Keratinocyte (primary cell): ENCODE measurements at regions not wholly inside any gene's neighbourhood (a gene's known extent, or its start where the extent isn't known, plus 50 kb on each side); places are given as distances from the start of the nearest gene placed in this dataset.

Experiments
- DNase-seq: peaks from one replicate; pipeline ENCODE4 v3.0.0-alpha.2; 2011; ENCODE audit warnings: low read depth, missing footprints, low spot score
- FAIRE-seq: peaks from 2 replicates; lab custom pipeline; 2011; peaks lifted over from hg19 to GRCh38; lab: Jason Lieb, UNC
- H2AFZ ChIP-seq: 2 replicates; pipeline ENCODE4 v1.6.0; 2012; ENCODE audit warnings: low read length, control low read depth, inconsistent platforms; ENCODE audit not compliant: control insufficient read depth
- H3K27ac ChIP-seq: 2 replicates; pipeline ENCODE4 v1.5.1; 2011; ENCODE audit warnings: low read length; ENCODE audit not compliant: control insufficient read depth, insufficient read depth
- H3K27me3 ChIP-seq: 3 replicates; pipeline ENCODE4 v1.6.0; 2011; ENCODE audit warnings: low read length; ENCODE audit not compliant: control insufficient read depth, insufficient read depth; ENCODE audit errors: extremely low read depth
- H3K36me3 ChIP-seq, 2 experiments: 2 replicates in 1 of 2; 3 replicates in 1 of 2; pipeline ENCODE4 v1.5.1; 2011; ENCODE audit warnings: low read length in 2 of 2, mild to moderate bottlenecking in 1 of 2; ENCODE audit not compliant: control insufficient read depth in 2 of 2, insufficient read depth in 2 of 2; ENCODE audit errors: extremely low read depth in 1 of 2
- H3K4me1 ChIP-seq: 3 replicates; pipeline ENCODE4 v1.5.1; 2011; ENCODE audit warnings: low read length; ENCODE audit not compliant: control insufficient read depth, insufficient read depth; ENCODE audit errors: extremely low read depth
- H3K4me2 ChIP-seq: 3 replicates; pipeline ENCODE4 v1.6.0; 2011; ENCODE audit warnings: low read depth, low read length; ENCODE audit not compliant: control insufficient read depth, insufficient read depth; ENCODE audit errors: extremely low read depth
- H3K4me3 ChIP-seq, 3 experiments: fragments of 200-600 bp in 1 of 3; sonication (generic) in 1 of 3; 2 replicates in 2 of 3; 3 replicates in 1 of 3; pipeline ENCODE4 v1.5.1; 2011 to 2016; ENCODE audit warnings: low read length in 3 of 3, mild to moderate bottlenecking in 3 of 3, control low read depth in 2 of 3, inconsistent platforms in 1 of 3, low read depth in 1 of 3, mixed read lengths in 1 of 3, mixed run types in 1 of 3, moderate library complexity in 1 of 3; ENCODE audit not compliant: control insufficient read depth in 2 of 3, insufficient read depth in 2 of 3; ENCODE audit errors: extremely low read depth in 1 of 3
- H3K79me2 ChIP-seq: 2 replicates; pipeline ENCODE4 v1.6.0; 2012; ENCODE audit warnings: low read length; ENCODE audit not compliant: control insufficient read depth, insufficient read depth
- H3K9ac ChIP-seq: 3 replicates; pipeline ENCODE4 v1.6.0; 2011; ENCODE audit warnings: low read length; ENCODE audit not compliant: control insufficient read depth, insufficient read depth; ENCODE audit errors: extremely low read depth
- H3K9me1 ChIP-seq: 3 replicates; pipeline ENCODE4 v1.6.0; 2011; ENCODE audit warnings: low read length; ENCODE audit not compliant: control insufficient read depth, insufficient read depth; ENCODE audit errors: extremely low read depth
- H3K9me3 ChIP-seq: 2 replicates; pipeline ENCODE4 v1.5.1; 2012; ENCODE audit warnings: low read depth, low read length; ENCODE audit not compliant: control insufficient read depth
- H4K20me1 ChIP-seq: 3 replicates; pipeline ENCODE4 v1.6.0; 2011; ENCODE audit warnings: low read length; ENCODE audit not compliant: control insufficient read depth, insufficient read depth; ENCODE audit errors: extremely low read depth
- EZH2 ChIP-seq: IDR thresholded peaks from one replicate; pipeline ENCODE4 v1.6.1; 2012; ENCODE audit warnings: inconsistent platforms, mild to moderate bottlenecking, low read length, moderate library complexity
- dilution Hi-C: fragments of 300-500 bp; cut with MboI; formaldehyde crosslinking; loops from one replicate; pipeline ENCODE4 v1.7.0; 2020; ENCODE audit warnings: low sequenced_read_pairs; ENCODE audit not compliant: extremely low pct_ligation_motif_present
- TF ChIP-seq, protein P1 (sequence below), 3 experiments: IDR thresholded peaks in 1 of 3; conservative IDR thresholded peaks in 1 of 3; optimal IDR thresholded peaks in 1 of 3; 2 replicates in 2 of 3; 3 replicates in 1 of 3; pipeline versions ENCODE3 to v1.5.1; 2011; ENCODE audit warnings: low read length in 3 of 3, mild to moderate bottlenecking in 3 of 3, moderate library complexity in 2 of 3, control low read depth in 1 of 3, inconsistent platforms in 1 of 3; ENCODE audit not compliant: insufficient read depth in 2 of 3; ENCODE audit errors: extremely low read depth in 1 of 3

DNA sequence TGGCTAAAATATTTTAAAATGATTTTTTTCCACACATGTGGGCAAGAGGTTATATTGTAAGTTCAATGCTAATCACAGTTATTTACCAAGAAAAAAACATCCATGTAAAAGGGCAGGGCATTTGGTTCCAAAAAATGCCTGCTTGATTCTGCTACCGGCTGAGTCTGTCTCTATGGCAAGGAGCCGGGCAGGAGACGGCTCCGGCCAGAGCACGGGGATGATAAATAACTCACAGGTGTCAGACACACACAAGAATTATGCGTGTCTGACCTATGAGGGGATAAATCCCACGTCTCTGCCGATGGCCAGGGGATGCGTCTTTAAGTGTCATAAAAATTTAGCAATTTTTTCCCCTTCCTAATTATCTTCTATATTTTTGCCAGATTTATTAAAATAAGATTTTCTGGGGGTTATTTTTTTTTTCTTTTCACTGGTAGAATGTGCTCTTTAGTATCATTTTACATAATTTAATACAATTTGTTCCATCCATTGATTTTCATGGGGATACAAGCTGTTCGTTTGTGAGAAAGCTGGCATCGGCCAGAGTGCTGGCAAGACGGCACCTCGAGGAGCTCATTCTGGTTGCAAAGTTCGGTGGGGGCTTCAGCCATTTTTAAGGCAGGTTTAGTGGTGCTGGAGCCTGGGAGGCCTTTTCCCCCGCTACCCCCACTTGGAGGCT is 253.9 kb downstream of the ZNF536 start:
- H3K4me1 ChIP-seq: no peaks in the 10 kb centered on the region
- FAIRE-seq (no peak), DNase-seq (no peak)
- no peaks in the 10 kb centered on the region for H4K20me1 ChIP-seq
- H3K36me3 ChIP-seq: no peaks in the 10 kb centered on the region
- no peaks in the 10 kb centered on the region for H3K79me2 ChIP-seq
- no peak overlapping the region for H2AFZ ChIP-seq
- H3K9me3 ChIP-seq: peaks cover 11% of the 10 kb centered on the region
- no peak overlapping the region for H3K9ac ChIP-seq
- no peak overlapping the region for H3K4me2 ChIP-seq
- H3K27me3 ChIP-seq: no peaks in the 10 kb centered on the region
- H3K9me1 ChIP-seq: no peaks in the 10 kb centered on the region
- H3K4me3 ChIP-seq: no peak overlapping the region
- TF ChIP-seq, protein P1, sequence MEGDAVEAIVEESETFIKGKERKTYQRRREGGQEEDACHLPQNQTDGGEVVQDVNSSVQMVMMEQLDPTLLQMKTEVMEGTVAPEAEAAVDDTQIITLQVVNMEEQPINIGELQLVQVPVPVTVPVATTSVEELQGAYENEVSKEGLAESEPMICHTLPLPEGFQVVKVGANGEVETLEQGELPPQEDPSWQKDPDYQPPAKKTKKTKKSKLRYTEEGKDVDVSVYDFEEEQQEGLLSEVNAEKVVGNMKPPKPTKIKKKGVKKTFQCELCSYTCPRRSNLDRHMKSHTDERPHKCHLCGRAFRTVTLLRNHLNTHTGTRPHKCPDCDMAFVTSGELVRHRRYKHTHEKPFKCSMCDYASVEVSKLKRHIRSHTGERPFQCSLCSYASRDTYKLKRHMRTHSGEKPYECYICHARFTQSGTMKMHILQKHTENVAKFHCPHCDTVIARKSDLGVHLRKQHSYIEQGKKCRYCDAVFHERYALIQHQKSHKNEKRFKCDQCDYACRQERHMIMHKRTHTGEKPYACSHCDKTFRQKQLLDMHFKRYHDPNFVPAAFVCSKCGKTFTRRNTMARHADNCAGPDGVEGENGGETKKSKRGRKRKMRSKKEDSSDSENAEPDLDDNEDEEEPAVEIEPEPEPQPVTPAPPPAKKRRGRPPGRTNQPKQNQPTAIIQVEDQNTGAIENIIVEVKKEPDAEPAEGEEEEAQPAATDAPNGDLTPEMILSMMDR (optimal IDR thresholded peaks at IDR 0.05 in 1 of 3, IDR thresholded peaks at IDR 0.05 in 1 of 3, conservative IDR thresholded peaks at IDR 0.05 in 1 of 3; ENCODE audit: extremely low read depth in 1 of 3, insufficient read depth in 2 of 3, low read length in 3 of 3): no peak
- no peak for TF ChIP-seq EZH2
- dilution Hi-C loops: no loop called here
- no peak overlapping the region for H3K27ac ChIP-seq

DNA sequence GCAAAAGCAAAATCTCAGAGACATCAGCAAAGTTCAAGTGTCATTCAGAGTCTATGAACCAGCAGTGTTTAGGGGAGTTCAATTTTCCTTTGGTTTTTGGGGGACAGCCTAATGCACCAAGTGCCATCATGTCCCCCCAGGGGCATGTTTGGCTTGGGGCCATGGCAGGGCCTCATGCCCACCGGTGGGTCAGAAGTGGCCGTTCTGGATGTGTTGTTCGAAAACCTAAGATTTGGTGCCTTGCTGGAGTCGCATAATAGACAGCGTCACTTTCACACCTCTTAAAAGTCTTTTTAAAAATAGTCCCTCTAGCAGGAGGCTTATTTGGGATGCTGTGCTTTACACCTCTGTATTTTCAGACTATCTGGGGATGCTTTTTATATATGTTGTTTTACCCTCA is 250.1 kb downstream of the ZNF536 start:
- Histone ChIP-seq H3K4me1 (no peaks in the 10 kb centered on the region), H3K27me3 (no peaks in the 10 kb centered on the region), H3K4me3 (no peak overlapping the region), H3K79me2 (no peaks in the 10 kb centered on the region), H2AFZ (no peak overlapping the region), H3K4me2 (no peak overlapping the region), H3K9me3 (peaks cover 4% of the 10 kb centered on the region), H4K20me1 (no peaks in the 10 kb centered on the region), H3K36me3 (no peaks in the 10 kb centered on the region), H3K9ac (no peak overlapping the region), H3K27ac (no peak overlapping the region), H3K9me1 (no peaks in the 10 kb centered on the region)
- DNase-seq: no peak
- no peak for FAIRE-seq
- dilution Hi-C loops: no loop called here
- TF ChIP-seq, protein P1 (optimal IDR thresholded peaks at IDR 0.05 in 1 of 3, IDR thresholded peaks at IDR 0.05 in 1 of 3, conservative IDR thresholded peaks at IDR 0.05 in 1 of 3; ENCODE audit: extremely low read depth in 1 of 3, insufficient read depth in 2 of 3, low read length in 3 of 3): no peak
- no peak for TF ChIP-seq EZH2
